ENCODE measurements at regions not wholly inside any gene's neighbourhood (a gene's known extent, or its start where the extent isn't known, plus 50 kb on each side); places are given as distances from the start of the nearest gene placed in this dataset.

GRCh38 chr13:40063703-40064102 lies 408.2 kb downstream of the COG6 start:
- ChIA-PET POLR2A (no interaction called here), CTCF (interaction anchor here (0.6 to 1.9 kb wide), 3 partner anchors 121 to 619 kb away, joined by 3 to 5 read pairs (median 4); no protein-coding TSS in a partner anchor)
- H3K36me3 Mint-ChIP-seq (ENCODE audit: insufficient read depth, unreplicated experiment): no peaks in the 10 kb centered on the region
- no peaks in the 10 kb centered on the region for H3K27me3 Mint-ChIP-seq (ENCODE audit: insufficient read depth, unreplicated experiment)
- DNase-seq: peak; percentile 60 to 63
- H3K4me3 ChIP-seq (ENCODE audit: low read depth, low read length): no peak overlapping the region
- H3K27ac Mint-ChIP-seq (ENCODE audit: unreplicated experiment): no peak overlapping the region
- intact Hi-C loops (cut with micrococcal nuclease; ENCODE audit: unreplicated experiment): loop anchor here (5.0 to 10.0 kb wide), 3 partner anchors 121 to 521 kb away; no protein-coding TSS in a partner anchor
- peak overlapping the region; percentile 59 for H3K4me3 Mint-ChIP-seq (ENCODE audit: unreplicated experiment)
- H3K36me3 ChIP-seq (ENCODE audit: control insufficient read depth, insufficient read depth, low read length): no peaks in the 10 kb centered on the region
- H3K9me3 Mint-ChIP-seq (ENCODE audit: unreplicated experiment): no peaks in the 10 kb centered on the region
- TF ChIP-seq, protein P1, sequence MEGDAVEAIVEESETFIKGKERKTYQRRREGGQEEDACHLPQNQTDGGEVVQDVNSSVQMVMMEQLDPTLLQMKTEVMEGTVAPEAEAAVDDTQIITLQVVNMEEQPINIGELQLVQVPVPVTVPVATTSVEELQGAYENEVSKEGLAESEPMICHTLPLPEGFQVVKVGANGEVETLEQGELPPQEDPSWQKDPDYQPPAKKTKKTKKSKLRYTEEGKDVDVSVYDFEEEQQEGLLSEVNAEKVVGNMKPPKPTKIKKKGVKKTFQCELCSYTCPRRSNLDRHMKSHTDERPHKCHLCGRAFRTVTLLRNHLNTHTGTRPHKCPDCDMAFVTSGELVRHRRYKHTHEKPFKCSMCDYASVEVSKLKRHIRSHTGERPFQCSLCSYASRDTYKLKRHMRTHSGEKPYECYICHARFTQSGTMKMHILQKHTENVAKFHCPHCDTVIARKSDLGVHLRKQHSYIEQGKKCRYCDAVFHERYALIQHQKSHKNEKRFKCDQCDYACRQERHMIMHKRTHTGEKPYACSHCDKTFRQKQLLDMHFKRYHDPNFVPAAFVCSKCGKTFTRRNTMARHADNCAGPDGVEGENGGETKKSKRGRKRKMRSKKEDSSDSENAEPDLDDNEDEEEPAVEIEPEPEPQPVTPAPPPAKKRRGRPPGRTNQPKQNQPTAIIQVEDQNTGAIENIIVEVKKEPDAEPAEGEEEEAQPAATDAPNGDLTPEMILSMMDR (IDR thresholded peaks at IDR 0.05; ENCODE audit: insufficient read depth in 1 of 2, low read depth in 1 of 2, low read length in 1 of 2, severe bottlenecking in 1 of 2, unreplicated experiment in 1 of 2): no peak
- H3K27me3 ChIP-seq (replicated peaks; ENCODE audit: control insufficient read depth, insufficient read depth, low read length): no peaks in the 10 kb centered on the region
- 0 out of 2 replicates have a peak, but pooled peaks cover 2% of the 10 kb centered on the region for H3K9me3 ChIP-seq
- peaks cover 22% of the 10 kb centered on the region for H3K4me1 Mint-ChIP-seq (ENCODE audit: low read depth, unreplicated experiment)
- peaks cover 22% of the 10 kb centered on the region for H3K4me1 ChIP-seq
- no TSS peak for BruUV-seq (replicated peaks)

DNA sequence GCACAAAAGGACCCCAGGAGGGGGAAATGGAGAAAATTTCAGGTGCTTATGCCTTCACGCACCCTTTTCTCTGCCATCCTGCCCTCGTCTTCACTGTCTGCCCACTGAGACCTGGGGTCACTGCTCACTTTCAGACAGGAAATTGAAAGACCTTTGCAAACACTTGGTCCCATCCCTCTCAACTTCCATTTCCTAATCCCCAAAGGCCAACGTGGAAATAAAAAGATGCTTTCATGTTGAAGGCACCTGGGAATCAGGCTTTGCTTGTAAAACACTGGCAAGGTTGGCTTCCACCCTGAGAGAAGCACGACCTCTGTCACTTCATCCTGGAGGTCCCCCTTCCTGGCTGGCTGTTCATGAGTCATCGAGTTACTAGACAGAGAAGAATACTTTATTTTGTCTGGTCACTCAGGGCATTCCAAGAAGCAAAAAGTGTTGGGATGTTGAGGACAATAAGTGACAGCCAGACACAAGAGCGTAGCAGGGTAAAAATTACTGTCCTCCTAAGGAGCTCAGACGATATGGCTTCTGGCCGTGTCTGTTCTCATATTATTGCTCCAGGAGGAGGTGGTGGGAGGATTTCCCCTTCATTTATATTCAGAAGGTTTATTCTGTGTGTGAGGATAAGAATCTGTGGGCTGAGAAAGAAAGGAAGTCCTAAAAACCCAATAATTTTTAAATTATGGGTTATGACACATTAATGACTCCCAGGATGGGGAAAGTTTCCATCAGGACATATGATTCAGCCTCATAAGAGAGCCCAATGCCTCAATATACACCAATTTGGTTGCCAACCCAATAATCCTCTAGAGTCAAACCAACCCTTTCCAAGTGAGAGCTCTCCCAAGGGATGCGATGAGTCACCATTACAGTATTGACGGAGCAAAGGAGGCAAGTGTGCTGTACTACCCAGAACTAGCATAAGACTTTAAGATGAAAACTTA lies 409.0 kb downstream of the COG6 start:
- peaks cover 22% of the 10 kb centered on the region for H3K4me1 ChIP-seq
- TF ChIP-seq, protein P1 (IDR thresholded peaks at IDR 0.05; ENCODE audit: insufficient read depth in 1 of 2, low read depth in 1 of 2, low read length in 1 of 2, severe bottlenecking in 1 of 2, unreplicated experiment in 1 of 2): no peak
- Mint-ChIP-seq H3K27me3 (ENCODE audit: insufficient read depth, unreplicated experiment) (no peaks in the 10 kb centered on the region), H3K4me3 (ENCODE audit: unreplicated experiment) (peak overlapping the region; percentile 59), H3K36me3 (ENCODE audit: insufficient read depth, unreplicated experiment) (no peaks in the 10 kb centered on the region), H3K9me3 (ENCODE audit: unreplicated experiment) (no peaks in the 10 kb centered on the region), H3K27ac (ENCODE audit: unreplicated experiment) (no peak overlapping the region), H3K4me1 (ENCODE audit: low read depth, unreplicated experiment) (peaks cover 22% of the 10 kb centered on the region)
- H3K27me3 ChIP-seq (replicated peaks; ENCODE audit: control insufficient read depth, insufficient read depth, low read length): no peaks in the 10 kb centered on the region
- intact Hi-C loops (cut with micrococcal nuclease; ENCODE audit: unreplicated experiment): loop anchor here (5.0 to 10.0 kb wide), 3 partner anchors 122 to 520 kb away; no protein-coding TSS in a partner anchor
- H3K4me3 ChIP-seq (ENCODE audit: low read depth, low read length): no peak overlapping the region
- DNase-seq: peak; percentile 25 to 53
- no peaks in the 10 kb centered on the region for H3K36me3 ChIP-seq (ENCODE audit: control insufficient read depth, insufficient read depth, low read length)
- no peaks in the 10 kb centered on the region for H3K9me3 ChIP-seq
- ChIA-PET POLR2A (no interaction called here), CTCF (interaction anchor here (0.6 to 1.9 kb wide), 3 partner anchors 122 to 619 kb away, joined by 3 to 5 read pairs (median 4); no protein-coding TSS in a partner anchor)
- BruUV-seq (replicated peaks): no TSS peak

DNA sequence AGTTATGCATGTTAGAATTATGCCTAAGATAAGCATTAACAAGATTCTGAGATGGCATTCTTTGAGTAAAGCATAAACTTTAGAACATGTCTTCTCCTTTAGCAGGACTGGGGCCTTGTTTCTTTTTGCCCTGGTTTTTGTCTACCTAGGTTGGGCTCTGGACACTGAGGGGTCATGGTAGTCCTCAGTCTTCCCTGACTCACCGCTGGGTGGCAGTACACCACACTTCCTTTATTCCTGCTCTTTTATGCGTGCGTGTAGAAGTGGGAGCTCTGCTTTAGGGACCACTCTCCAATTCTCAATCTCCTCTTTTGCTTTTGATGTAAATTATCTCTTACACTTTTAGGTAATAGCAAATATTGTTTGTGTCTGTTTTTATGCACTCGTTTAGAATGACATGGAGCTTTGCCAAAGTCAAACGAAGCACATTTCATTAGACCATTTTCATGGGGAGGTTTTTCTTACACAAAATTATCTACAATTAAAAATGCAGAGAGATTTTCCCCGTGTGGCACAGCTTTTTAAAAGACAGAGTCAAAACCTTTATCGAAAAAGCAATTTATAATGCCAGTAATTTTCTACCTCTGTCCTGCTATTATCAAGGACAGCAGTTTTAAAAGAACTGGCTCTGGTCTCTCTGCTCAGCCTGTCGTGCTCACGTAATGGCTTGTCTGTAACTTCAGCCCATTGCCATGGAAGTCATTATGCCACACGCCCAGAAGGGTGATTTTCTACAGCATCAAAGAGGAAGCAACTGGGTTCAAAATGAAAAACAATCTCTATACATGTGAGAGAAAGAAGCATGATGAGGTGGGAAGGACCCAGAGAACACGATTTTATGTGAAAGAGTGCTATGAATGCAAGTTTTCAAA lies 413.9 kb downstream of the COG6 start:
- DNase-seq: peak; percentile 71 to 76
- ChIA-PET CTCF (interaction anchor here (0.6 to 1.1 kb wide), 5 partner anchors 18 to 613 kb away, joined by 3 to 7 read pairs (median 3); no protein-coding TSS in a partner anchor), POLR2A (no interaction called here)
- Mint-ChIP-seq H3K27me3 (ENCODE audit: insufficient read depth, unreplicated experiment) (no peaks in the 10 kb centered on the region), H3K9me3 (ENCODE audit: unreplicated experiment) (no peaks in the 10 kb centered on the region), H3K4me1 (ENCODE audit: low read depth, unreplicated experiment) (peaks cover 4% of the 10 kb centered on the region), H3K4me3 (ENCODE audit: unreplicated experiment) (no peak overlapping the region), H3K27ac (ENCODE audit: unreplicated experiment) (no peak overlapping the region), H3K36me3 (ENCODE audit: insufficient read depth, unreplicated experiment) (no peaks in the 10 kb centered on the region)
- TF ChIP-seq, protein P1 (IDR thresholded peaks at IDR 0.05; ENCODE audit: insufficient read depth in 1 of 2, low read depth in 1 of 2, low read length in 1 of 2, severe bottlenecking in 1 of 2, unreplicated experiment in 1 of 2): peak; percentile 82 to 87
- Histone ChIP-seq H3K36me3 (ENCODE audit: control insufficient read depth, insufficient read depth, low read length) (no peaks in the 10 kb centered on the region), H3K9me3 (no peaks in the 10 kb centered on the region), H3K4me1 (peaks cover 8% of the 10 kb centered on the region), H3K27me3 (replicated peaks; ENCODE audit: control insufficient read depth, insufficient read depth, low read length) (no peaks in the 10 kb centered on the region), H3K4me3 (ENCODE audit: low read depth, low read length) (no peak overlapping the region)
- intact Hi-C loops (cut with micrococcal nuclease; ENCODE audit: unreplicated experiment): loop anchor here (1.0 to 10.0 kb wide), 6 partner anchors 77 to 708 kb away; no protein-coding TSS in a partner anchor
- BruUV-seq (replicated peaks): no TSS peak

Measured in Caco-2 (cell line).